ENCODE measurements at regions not wholly inside any gene's neighbourhood (a gene's known extent, or its start where the extent isn't known, plus 50 kb on each side); places are given as distances from the start of the nearest gene placed in this dataset.
A peak's percentile ranks its signal among the peaks of the same experiment; 100 is the strongest.

DNA sequence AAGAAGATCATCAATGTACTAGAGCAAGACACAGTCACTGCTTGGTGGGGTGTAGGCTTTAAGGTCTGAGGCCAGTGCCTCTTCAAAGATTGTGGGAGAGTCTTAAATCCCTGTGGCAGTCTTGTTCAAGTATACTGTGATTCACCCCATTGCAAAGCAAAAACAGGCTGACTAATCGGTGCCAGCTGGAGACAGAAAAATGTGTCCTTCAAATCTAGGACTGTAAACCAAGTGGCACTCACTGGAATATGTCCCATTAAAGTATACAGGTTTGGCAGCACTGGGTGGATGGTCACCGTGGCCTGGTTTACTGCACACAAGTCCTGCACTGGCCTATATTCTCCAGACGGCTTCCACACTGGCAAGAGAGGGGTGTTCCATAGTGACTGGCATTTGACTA is 1315.3 kb downstream of the TMEM121 start (continued):
- no peak for TF ChIP-seq ZNF83 (CRISPR knock-in tag; IDR thresholded peaks at IDR 0.05; ENCODE audit: borderline replicate concordance)
- TF ChIP-seq SP140L (CRISPR knock-in tag; IDR thresholded peaks at IDR 0.05; ENCODE audit: borderline replicate concordance) = no peak

GRCh38 chr14:106842687-106843086 is 1316.3 kb downstream of the TMEM121 start:
- FAIRE-seq = peak; percentile 66
- TF ChIP-seq, protein P1, sequence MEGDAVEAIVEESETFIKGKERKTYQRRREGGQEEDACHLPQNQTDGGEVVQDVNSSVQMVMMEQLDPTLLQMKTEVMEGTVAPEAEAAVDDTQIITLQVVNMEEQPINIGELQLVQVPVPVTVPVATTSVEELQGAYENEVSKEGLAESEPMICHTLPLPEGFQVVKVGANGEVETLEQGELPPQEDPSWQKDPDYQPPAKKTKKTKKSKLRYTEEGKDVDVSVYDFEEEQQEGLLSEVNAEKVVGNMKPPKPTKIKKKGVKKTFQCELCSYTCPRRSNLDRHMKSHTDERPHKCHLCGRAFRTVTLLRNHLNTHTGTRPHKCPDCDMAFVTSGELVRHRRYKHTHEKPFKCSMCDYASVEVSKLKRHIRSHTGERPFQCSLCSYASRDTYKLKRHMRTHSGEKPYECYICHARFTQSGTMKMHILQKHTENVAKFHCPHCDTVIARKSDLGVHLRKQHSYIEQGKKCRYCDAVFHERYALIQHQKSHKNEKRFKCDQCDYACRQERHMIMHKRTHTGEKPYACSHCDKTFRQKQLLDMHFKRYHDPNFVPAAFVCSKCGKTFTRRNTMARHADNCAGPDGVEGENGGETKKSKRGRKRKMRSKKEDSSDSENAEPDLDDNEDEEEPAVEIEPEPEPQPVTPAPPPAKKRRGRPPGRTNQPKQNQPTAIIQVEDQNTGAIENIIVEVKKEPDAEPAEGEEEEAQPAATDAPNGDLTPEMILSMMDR (CRISPR knock-in tag; IDR thresholded peaks at IDR 0.05) = peak; percentile 90
- TF ChIP-seq DRAP1 (CRISPR knock-in tag; IDR thresholded peaks at IDR 0.05) (0 out of 2 replicates have a peak, but pooled peaks have one; percentile 14), ZNF260 (CRISPR knock-in tag; IDR thresholded peaks at IDR 0.05; ENCODE audit: borderline replicate concordance, low read depth) (no peak), MEIS1 (CRISPR knock-in tag; IDR thresholded peaks at IDR 0.05; ENCODE audit: borderline replicate concordance) (no peak), HNRNPH1 (optimal IDR thresholded peaks at IDR 0.05; ENCODE audit: low read depth, low read length) (no peak), NRL (CRISPR knock-in tag; IDR thresholded peaks at IDR 0.05; ENCODE audit: borderline replicate concordance) (no peak), GABPA (IDR thresholded peaks at IDR 0.05; ENCODE audit: low read depth, low read length) (no peak), GABPA (CRISPR knock-in tag; IDR thresholded peaks at IDR 0.05; ENCODE audit: low read depth) (no peak), ZNF12 (CRISPR knock-in tag; IDR thresholded peaks at IDR 0.05) (0 out of 2 replicates have a peak, but pooled peaks have one; percentile 52), STAG1 (CRISPR knock-in tag; IDR thresholded peaks at IDR 0.05) (peak; percentile 31; the same call in 1 of the 2 replicates), MBNL3 (CRISPR knock-in tag; conservative IDR thresholded peaks at IDR 0.05) (no peak), ZNF547 (CRISPR knock-in tag; IDR thresholded peaks at IDR 0.05) (no peak), ZNF770 (CRISPR knock-in tag; IDR thresholded peaks at IDR 0.05) (peak; percentile 64; the same call in 1 of the 2 replicates), XRCC5 (optimal IDR thresholded peaks at IDR 0.05; ENCODE audit: low read length) (peak; percentile 87), KDM2A (CRISPR knock-in tag; IDR thresholded peaks at IDR 0.05; ENCODE audit: borderline replicate concordance, low read depth) (peak; percentile 48; the same call in 1 of the 2 replicates), TEAD3 (CRISPR knock-in tag; optimal IDR thresholded peaks at IDR 0.05; ENCODE audit: borderline replicate concordance) (peak; percentile 78), MED13 (CRISPR knock-in tag; IDR thresholded peaks at IDR 0.05) (no peak), NR2F1 (CRISPR knock-in tag; IDR thresholded peaks at IDR 0.05) (no peak)

More at GRCh38 chr14:106842687-106843086, 1316.3 kb downstream of the TMEM121 start:
- Histone ChIP-seq H3K4me2 (ENCODE audit: low read depth, low read length) (peak overlapping the region; percentile 96), H3K27me3 (ENCODE audit: control insufficient read depth in 1 of 2, insufficient read depth in 2 of 2, low read length in 2 of 2) (no peaks in the 10 kb centered on the region), H4K20me1 (ENCODE audit: insufficient read depth, low read length) (no peaks in the 10 kb centered on the region), H3K4me3 (replicated peaks in 1 of 3; ENCODE audit: insufficient read depth in 1 of 3, low read depth in 2 of 3, low read length in 3 of 3) (peak overlapping the region in 1 of 3 experiments; percentile 50; a peak in 3 of 6 replicates), H3K9me3 (ENCODE audit: low read length) (no peaks in the 10 kb centered on the region), H3K4me1 (ENCODE audit: insufficient read depth, low read length) (peaks cover 38% of the 10 kb centered on the region), H3K9ac (ENCODE audit: insufficient read depth, low read depth, low read length) (no peak overlapping the region; the same call in 1 of the 2 replicates), H3K36me3 (replicated peaks in 1 of 2; ENCODE audit: control insufficient read depth in 1 of 2, insufficient read depth in 2 of 2, low read length in 2 of 2) (no peaks in the 10 kb centered on the region), H2AFZ (ENCODE audit: low read length) (no peak overlapping the region), H3K27ac (ENCODE audit: extremely low read length, insufficient read depth, low read length) (no peak overlapping the region), H3K79me2 (ENCODE audit: insufficient read depth, low read length) (peaks cover 19% of the 10 kb centered on the region)
- peak; percentile 70 for ATAC-seq
- no TSS peak for BruUV-seq (replicated peaks)
- ChIA-PET POLR2A (interaction anchor here (2.3 kb wide), 1 partner anchor 30 kb away, joined by 18 read pairs; no protein-coding TSS in a partner anchor), CTCF (ENCODE audit: low intra/inter-chr PET ratio, low total read pairs) (interaction anchor here (1.1 to 4.8 kb wide), 3 partner anchors 11 to 40 kb away, joined by 3 to 54 read pairs (median 21); no protein-coding TSS in a partner anchor)
- intact Hi-C loops (cut with micrococcal nuclease; ENCODE audit: unreplicated experiment) (no loop called here), in situ Hi-C loops (cut with HindIII; ENCODE audit: extremely low pct_ligation_motif_present, low pct_unique_long_range_greater_than_20kb) (no loop called here)
- peak; percentile 55 for DNase-seq (ENCODE audit: low spot score)
- 10% methylated on average over 6 of the region's 6 CpGs for WGBS (ENCODE audit: low lambda C conversion rate)

All from HepG2 (cell line).